Upper lobe of left lung (tissue), 6 donors: ENCODE measurements at regions not wholly inside any gene's neighbourhood (a gene's known extent, or its start where the extent isn't known, plus 50 kb on each side); places are given as distances from the start of the nearest gene placed in this dataset.

Experiments
- ATAC-seq, 2 donors: fragments of 200-7000 bp; cut with Tn5 transposase; one replicate each; pipeline ENCODE4 v1.9.1; 2022; ENCODE audit warnings: mild to moderate bottlenecking in 2 of 2, moderate library complexity in 2 of 2; ENCODE audit not compliant: low FRiP score in 2 of 2
- DNase-seq, 2 donors: peaks; one replicate each; pipeline ENCODE4 v3.0.0-alpha.2; 2019 to 2020
- H3K27ac ChIP-seq, 4 donors: fragments of 200-600 bp; sonication (generic); one replicate each; pipeline ENCODE4 v1.5.1; 2016 to 2019
- H3K27me3 ChIP-seq, 4 donors: fragments of 200-600 bp; sonication (generic); one replicate each; pipeline ENCODE4 v1.5.1; 2017 to 2019
- H3K36me3 ChIP-seq, 4 donors: fragments of 200-600 bp; sonication (generic); one replicate each; pipeline ENCODE4 v1.5.1; 2016 to 2019
- H3K4me1 ChIP-seq, 4 donors: fragments of 200-600 bp; sonication (generic); one replicate each; pipeline ENCODE4 v1.5.1; 2018 to 2019
- H3K4me3 ChIP-seq, 4 donors: fragments of 200-600 bp; sonication (generic); one replicate each; pipeline ENCODE4 v1.5.1; 2017 to 2019; ENCODE audit warnings: mild to moderate bottlenecking in 2 of 4, moderate library complexity in 1 of 4
- H3K9me3 ChIP-seq, 4 donors: fragments of 200-600 bp; sonication (generic); one replicate each; pipeline ENCODE4 v1.5.1; 2018 to 2019
- CTCF ChIP-seq, 6 experiments: fragments of 450-650 bp in 4 of 6; fragments of 200-600 bp in 2 of 6; sonication (generic) in 2 of 6; IDR thresholded peaks; one replicate each; pipeline ENCODE4 v1.5.1; 2016 to 2019; ENCODE audit warnings: antibody characterized with exemption in 6 of 6
- EP300 ChIP-seq, 4 donors: sonication (generic); formaldehyde crosslinking; IDR thresholded peaks; one replicate each; pipeline ENCODE4 v1.5.1; 2017; ENCODE audit warnings: antibody characterized with exemption in 4 of 4, control low read depth in 2 of 4
- POLR2A ChIP-seq, 4 donors: fragments of 450-650 bp; IDR thresholded peaks; one replicate each; pipeline ENCODE4 v1.5.1; 2016 to 2017; ENCODE audit warnings: antibody characterized with exemption in 4 of 4, mild to moderate bottlenecking in 2 of 4
- POLR2AphosphoS5 ChIP-seq, 2 donors: sonication (generic); formaldehyde crosslinking; IDR thresholded peaks; one replicate each; pipeline ENCODE4 v1.5.1; 2017; ENCODE audit warnings: antibody characterized with exemption in 2 of 2
- WGBS, 2 donors: methylation state at CpG; one replicate each; pipeline ENCODE4 v1.1.5; 2017 to 2018; 5-methylcytosine and 5-hydroxymethylcytosine counted together
- donor health status: DM: no; HTN: no; CAD: no; lungs with moderate emphysema.
- donor health status: DM: no; HTN: yes; CAD: no; lungs with severe emphysema.

GRCh38 chr5:92641031-92641962, 939.7 kb downstream of the NR2F1-AS1 start:
- Histone ChIP-seq H3K4me1 (peaks cover 0 to 5% (median 2%) of the 10 kb centered on the region in 4 donors), H3K36me3 (no peaks in the 10 kb centered on the region), H3K27ac (no peak overlapping the region), H3K9me3 (no peaks in the 10 kb centered on the region), H3K4me3 (peak overlapping the region in 3 of 4 donors; percentile 14 to 41 (median 35)), H3K27me3 (no peaks in the 10 kb centered on the region)
- DNase-seq, result no peak
- TF ChIP-seq POLR2A (IDR thresholded peaks at IDR 0.05) (no peak), CTCF (IDR thresholded peaks at IDR 0.05) (no peak), EP300 (IDR thresholded peaks at IDR 0.05) (no peak), POLR2AphosphoS5 (IDR thresholded peaks at IDR 0.05) (no peak)
- peak in 1 of 2 donors; percentile 40 for ATAC-seq
- WGBS, 2 donors, result 6 to 9% methylated on average over 10 of the region's 10 CpGs

GRCh38 chr5:92640340-92640739, 940.7 kb downstream of the NR2F1-AS1 start:
- Histone ChIP-seq H3K27ac (no peak overlapping the region), H3K9me3 (no peaks in the 10 kb centered on the region), H3K4me1 (peaks cover 0 to 5% (median 2%) of the 10 kb centered on the region in 4 donors), H3K4me3 (no peak overlapping the region), H3K27me3 (no peaks in the 10 kb centered on the region), H3K36me3 (no peaks in the 10 kb centered on the region)
- DNase-seq, result no peak
- no peak for ATAC-seq
- WGBS, 2 donors, result 90 to 93% methylated on average over 3 of the region's 3 CpGs
- TF ChIP-seq EP300 (IDR thresholded peaks at IDR 0.05), result no peak
- no peak for TF ChIP-seq POLR2A (IDR thresholded peaks at IDR 0.05)
- no peak for TF ChIP-seq POLR2AphosphoS5 (IDR thresholded peaks at IDR 0.05)
- TF ChIP-seq CTCF (IDR thresholded peaks at IDR 0.05), result no peak

- DNase-seq (no peak), ATAC-seq (no peak)
- H3K9me3 ChIP-seq, result no peaks in the 10 kb centered on the region
- no peak overlapping the region for H3K4me3 ChIP-seq
- H3K27ac ChIP-seq, result no peak overlapping the region
- H3K27me3 ChIP-seq, result no peaks in the 10 kb centered on the region
- H3K36me3 ChIP-seq, result no peaks in the 10 kb centered on the region
- H3K4me1 ChIP-seq, result peaks cover 0 to 5% (median 2%) of the 10 kb centered on the region in 4 donors
- TF ChIP-seq POLR2A (IDR thresholded peaks at IDR 0.05) (no peak), POLR2AphosphoS5 (IDR thresholded peaks at IDR 0.05) (no peak), CTCF (IDR thresholded peaks at IDR 0.05) (no peak), EP300 (IDR thresholded peaks at IDR 0.05) (no peak)
- WGBS, 2 donors, result 74 to 78% methylated on average over 4 of the region's 4 CpGs
Measured at GRCh38 chr5:92637960-92638359, 943.1 kb downstream of the NR2F1-AS1 start.

- H3K27me3 ChIP-seq, result no peaks in the 10 kb centered on the region
- H3K9me3 ChIP-seq, result no peaks in the 10 kb centered on the region
- no peak overlapping the region for H3K27ac ChIP-seq
- TF ChIP-seq CTCF (IDR thresholded peaks at IDR 0.05) (no peak), POLR2A (IDR thresholded peaks at IDR 0.05) (no peak), EP300 (IDR thresholded peaks at IDR 0.05) (no peak)
- 71 to 79% methylated on average over 2 of the region's 2 CpGs for WGBS, 2 donors
- H3K36me3 ChIP-seq, result no peaks in the 10 kb centered on the region
- ATAC-seq (no peak), DNase-seq (no peak)
- peaks cover 0 to 5% (median 2%) of the 10 kb centered on the region in 4 donors for H3K4me1 ChIP-seq
- no peak overlapping the region for H3K4me3 ChIP-seq
Measured at GRCh38 chr5:92637247-92637646, 943.8 kb downstream of the NR2F1-AS1 start.
